H1 (cell line): ENCODE measurements at regions not wholly inside any gene's neighbourhood (a gene's known extent, or its start where the extent isn't known, plus 50 kb on each side); places are given as distances from the start of the nearest gene placed in this dataset.

Experiments
- CTCF ChIA-PET: fragments of 300-600 bp; sonication (Branson Sonifier 250); formaldehyde crosslinking; loops from one replicate; lab custom pipeline; 2021; ENCODE audit not compliant: partially characterized antibody; lab: Charles Lee
- POLR2A ChIA-PET: fragments of 300-600 bp; sonication (Branson Sonifier 250); formaldehyde crosslinking; loops from one replicate; lab custom pipeline; 2021; ENCODE audit warnings: inconsistent platforms; ENCODE audit not compliant: partially characterized antibody; lab: Charles Lee
- DNase-seq, 2 experiments: peaks; one replicate each; pipeline versions ENCODE4 v3.0.0 to v3.0.0-alpha.2; 2010 to 2022; ENCODE audit warnings: low spot score in 2 of 2, low read depth in 1 of 2, mixed read lengths in 1 of 2
- FAIRE-seq: peaks from 2 replicates; lab custom pipeline; 2011; peaks lifted over from hg19 to GRCh38; lab: Jason Lieb, UNC
- H2AFZ ChIP-seq: 2 replicates; pipeline ENCODE4 v1.8.1; 2012; ENCODE audit warnings: low read length, inconsistent platforms
- H2AK5ac ChIP-seq: 2 replicates; pipeline ENCODE4 v1.6.1; 2013; ENCODE audit warnings: low read depth, low read length
- H2BK120ac ChIP-seq: replicated peaks from 2 replicates; pipeline ENCODE3; 2013; ENCODE audit warnings: low read depth, low read length, inconsistent platforms
- H2BK12ac ChIP-seq: 2 replicates; pipeline ENCODE4 v1.6.1; 2013; ENCODE audit warnings: low read depth, low read length
- H2BK15ac ChIP-seq: 2 replicates; pipeline ENCODE4 v1.6.1; 2013; ENCODE audit warnings: low read length
- H2BK20ac ChIP-seq: 2 replicates; pipeline ENCODE4 v1.6.1; 2013; ENCODE audit warnings: low read length
- H2BK5ac ChIP-seq: 2 replicates; pipeline ENCODE4 v1.6.1; 2013; ENCODE audit warnings: low read depth, low read length
- H3K14ac ChIP-seq: 2 replicates; pipeline ENCODE4 v1.6.1; 2013; ENCODE audit warnings: inconsistent platforms; ENCODE audit not compliant: insufficient read length
- H3K18ac ChIP-seq: 2 replicates; pipeline ENCODE4 v1.6.1; 2013; ENCODE audit warnings: low read length; ENCODE audit errors: extremely low read depth
- H3K23ac ChIP-seq: 2 replicates; pipeline ENCODE4 v1.6.1; 2013; ENCODE audit warnings: inconsistent platforms; ENCODE audit not compliant: insufficient read length
- H3K23me2 ChIP-seq: 2 replicates; pipeline ENCODE4 v1.6.1; 2013; ENCODE audit warnings: low read depth, low read length
- H3K27ac ChIP-seq: 2 replicates; pipeline ENCODE4 v1.6.1; 2011; ENCODE audit warnings: low read depth, low read length, inconsistent platforms
- H3K27me3 ChIP-seq, 4 experiments: replicated peaks in 1 of 4; 1 replicate in 1 of 4; 2 replicates in 3 of 4; pipeline versions ENCODE4 v1.6.1 to v1.8.1; 2011 to 2013; ENCODE audit warnings: low read length in 3 of 4, mild to moderate bottlenecking in 3 of 4, inconsistent platforms in 2 of 4, mixed read lengths in 2 of 4, moderate library complexity in 1 of 4; ENCODE audit not compliant: control insufficient read depth in 3 of 4, insufficient read depth in 3 of 4; ENCODE audit errors: extremely low read depth in 1 of 4
- H3K36me3 ChIP-seq, 4 experiments: 2 replicates each; pipeline versions ENCODE4 v1.6.1 to v1.8.1; 2011 to 2013; ENCODE audit warnings: mild to moderate bottlenecking in 4 of 4, low read length in 3 of 4, moderate library complexity in 2 of 4, control low read depth in 1 of 4, inconsistent platforms in 1 of 4; ENCODE audit not compliant: insufficient read depth in 4 of 4, control insufficient read depth in 2 of 4
- H3K4ac ChIP-seq: replicated peaks from 2 replicates; pipeline ENCODE3; 2013; ENCODE audit warnings: low read length, low read depth, mixed read lengths, inconsistent platforms; ENCODE audit not compliant: insufficient read length
- H3K4me1 ChIP-seq, 4 experiments: replicated peaks in 1 of 4; 1 replicate in 1 of 4; 2 replicates in 3 of 4; pipeline versions ENCODE4 v1.6.1 to v1.8.1; 2011 to 2013; ENCODE audit warnings: low read length in 3 of 4, inconsistent platforms in 2 of 4, mixed read lengths in 1 of 4; ENCODE audit not compliant: insufficient read depth in 4 of 4, control insufficient read depth in 3 of 4
- H3K4me2 ChIP-seq, 2 experiments: 2 replicates each; pipeline versions ENCODE4 v1.6.1 to v1.8.1; 2011 to 2013; ENCODE audit warnings: low read depth in 2 of 2, low read length in 2 of 2, control low read depth in 1 of 2, inconsistent platforms in 1 of 2, mild to moderate bottlenecking in 1 of 2; ENCODE audit not compliant: insufficient read depth in 1 of 2
- H3K4me3 ChIP-seq, 4 experiments: fragments of 200-600, 300-600 bp in 1 of 4; sonication (generic), shearing (Covaris generic), sonication (Bioruptor Twin) in 1 of 4; 2 replicates each; pipeline versions ENCODE4 v1.5.1 to v1.8.1; 2011 to 2016; ENCODE audit warnings: low read length in 4 of 4, low read depth in 3 of 4, control low read depth in 2 of 4, inconsistent platforms in 2 of 4, mild to moderate bottlenecking in 2 of 4, mixed read lengths in 1 of 4, moderate library complexity in 1 of 4; ENCODE audit not compliant: insufficient read depth in 2 of 4; ENCODE audit errors: extremely low read depth in 1 of 4
- H3K56ac ChIP-seq: replicated peaks from 2 replicates; pipeline ENCODE3; 2013; ENCODE audit warnings: low read depth, mild to moderate bottlenecking, mixed read lengths, low read length, inconsistent platforms; ENCODE audit not compliant: insufficient read length
- H3K79me1 ChIP-seq: 2 replicates; pipeline ENCODE4 v1.6.1; 2013; ENCODE audit warnings: low read depth, low read length, control low read depth
- H3K79me2 ChIP-seq, 2 experiments: 2 replicates each; pipeline versions ENCODE4 v1.6.1 to v1.8.1; 2012 to 2013; ENCODE audit warnings: low read length in 2 of 2, mild to moderate bottlenecking in 2 of 2, inconsistent platforms in 1 of 2; ENCODE audit not compliant: insufficient read depth in 2 of 2, control insufficient read depth in 1 of 2
- H3K9ac ChIP-seq, 4 experiments: replicated peaks in 1 of 4; 1 replicate in 1 of 4; 2 replicates in 3 of 4; pipeline versions ENCODE4 v1.6.1 to v1.8.1; 2011 to 2013; ENCODE audit warnings: low read depth in 3 of 4, low read length in 3 of 4, control low read depth in 2 of 4, mild to moderate bottlenecking in 2 of 4, moderate library complexity in 2 of 4, inconsistent platforms in 1 of 4; ENCODE audit errors: extremely low read depth in 1 of 4
- H3K9me3 ChIP-seq, 2 experiments: 2 replicates each; pipeline versions ENCODE4 v1.6.1 to v1.8.1; 2012 to 2013; ENCODE audit warnings: mild to moderate bottlenecking in 2 of 2, moderate library complexity in 2 of 2, control low read depth in 1 of 2, inconsistent platforms in 1 of 2, low read depth in 1 of 2, low read length in 1 of 2, mixed read lengths in 1 of 2; ENCODE audit not compliant: insufficient read depth in 2 of 2
- H4K20me1 ChIP-seq, 2 experiments: replicated peaks in 1 of 2; 2 replicates each; pipeline versions ENCODE3 to v1.8.1; 2011 to 2013; ENCODE audit warnings: inconsistent platforms in 2 of 2, low read length in 2 of 2, mild to moderate bottlenecking in 1 of 2; ENCODE audit not compliant: insufficient read depth in 2 of 2, control insufficient read depth in 1 of 2
- H4K5ac ChIP-seq: 2 replicates; pipeline ENCODE4 v1.6.1; 2013; ENCODE audit warnings: low read length, low read depth, mixed read lengths, inconsistent platforms; ENCODE audit not compliant: insufficient read length
- H4K8ac ChIP-seq: 2 replicates; pipeline ENCODE4 v1.8.0; 2013; ENCODE audit warnings: mild to moderate bottlenecking, moderate library complexity, low read length, inconsistent platforms; ENCODE audit not compliant: insufficient read depth; ENCODE audit errors: extremely low read depth
- H4K91ac ChIP-seq: replicated peaks from 2 replicates; pipeline ENCODE3; 2013; ENCODE audit warnings: low read length, mixed read lengths, inconsistent platforms; ENCODE audit not compliant: insufficient read length
- ATF2 ChIP-seq: IDR thresholded peaks from 2 replicates; pipeline ENCODE4 v1.6.1; 2012; ENCODE audit warnings: low read length, inconsistent platforms
- EZH2 ChIP-seq: fragments of 200-600 bp; sonication (generic); IDR thresholded peaks from 2 replicates; pipeline ENCODE4 v1.7.1; 2012; ENCODE audit warnings: low read depth, mild to moderate bottlenecking, moderate library complexity, low read length, inconsistent platforms; ENCODE audit not compliant: severe bottlenecking
- KDM4A ChIP-seq: IDR thresholded peaks from one replicate; pipeline ENCODE4 v1.7.1; 2012; ENCODE audit warnings: low read depth, mild to moderate bottlenecking, moderate library complexity, low read length, inconsistent platforms; ENCODE audit not compliant: severe bottlenecking
- KDM5A ChIP-seq: fragments of 200-600 bp; IDR thresholded peaks from 2 replicates; pipeline ENCODE4 v1.7.1; 2012; ENCODE audit warnings: mild to moderate bottlenecking, low read length, inconsistent platforms, mixed read lengths
- NANOG ChIP-seq: IDR thresholded peaks from 2 replicates; pipeline ENCODE4 v1.6.1; 2011; ENCODE audit warnings: low read length, low read depth, mild to moderate bottlenecking, inconsistent platforms; ENCODE audit not compliant: insufficient read depth, poor library complexity, severe bottlenecking
- POLR2A ChIP-seq, 2 experiments: IDR thresholded peaks; 1 replicate in 1 of 2; 2 replicates in 1 of 2; pipeline ENCODE4 v1.6.1; 2011; ENCODE audit warnings: low read depth in 2 of 2, low read length in 2 of 2, mild to moderate bottlenecking in 2 of 2; ENCODE audit errors: control extremely low read depth in 1 of 2
- RNF2 ChIP-seq: fragments of 200-900, 300-1000 bp; sonication (generic); IDR thresholded peaks from 2 replicates; pipeline ENCODE4 v1.7.1; 2016; ENCODE audit warnings: borderline replicate concordance, low read depth, mild to moderate bottlenecking, antibody characterized with exemption, low read length; ENCODE audit not compliant: poor library complexity, severe bottlenecking; ENCODE audit errors: missing control alignments
- SIRT6 ChIP-seq: IDR thresholded peaks from one replicate; pipeline ENCODE4 v1.7.1; 2012; ENCODE audit warnings: low read length, inconsistent platforms
- SP2 ChIP-seq: IDR thresholded peaks from 2 replicates; pipeline ENCODE4 v1.6.1; 2012; ENCODE audit warnings: mild to moderate bottlenecking, low read length, inconsistent platforms
- TCF12 ChIP-seq: IDR thresholded peaks from 2 replicates; pipeline ENCODE4 v1.6.1; 2011; ENCODE audit warnings: low read depth, mild to moderate bottlenecking, low read length
- WGBS, 2 experiments: shearing (Covaris generic) in 1 of 2; methylation state at CpG; one replicate each; pipeline versions ENCODE4 v1.1.6 to v1.1.7; 2013 to 2015; ENCODE audit warnings: low lambda C conversion rate in 2 of 2, mixed read lengths in 2 of 2, inconsistent platforms in 1 of 2, low coverage in 1 of 2, missing lambda C conversion rate in 1 of 2; ENCODE audit not compliant: insufficient replicate concordance in 2 of 2, insufficient coverage in 1 of 2, insufficient read length in 1 of 2; ENCODE audit errors: extremely low coverage in 1 of 2, missing lambda C conversion rate in 1 of 2; 5-methylcytosine and 5-hydroxymethylcytosine counted together

GRCh38 chr1:30550365-30551220 lies 172.8 kb downstream of the MATN1 start:
- Histone ChIP-seq H3K4me2 (no peak overlapping the region), H3K4me1 (no peaks in the 10 kb centered on the region; a peak in 1 of 7 replicates), H2BK120ac (no peak overlapping the region), H4K5ac (no peak overlapping the region), H2BK12ac (no peak overlapping the region), H2BK15ac (no peak overlapping the region), H2AFZ (no peak overlapping the region), H4K91ac (no peak overlapping the region), H3K79me1 (no peaks in the 10 kb centered on the region), H4K20me1 (no peaks in the 10 kb centered on the region), H3K23ac (no peak overlapping the region), H3K23me2 (no peaks in the 10 kb centered on the region), H2AK5ac (no peak overlapping the region), H3K18ac (no peak overlapping the region), H3K9ac (no peak overlapping the region), H3K56ac (no peak overlapping the region), H3K4me3 (no peak overlapping the region), H3K4ac (no peak overlapping the region), H2BK5ac (no peak overlapping the region), H4K8ac (no peak overlapping the region; the same call in 1 of the 2 replicates), H3K27ac (no peak overlapping the region), H3K9me3 (no peaks in the 10 kb centered on the region), H2BK20ac (no peak overlapping the region), H3K36me3 (no peaks in the 10 kb centered on the region), H3K27me3 (no peaks in the 10 kb centered on the region), H3K79me2 (no peaks in the 10 kb centered on the region), H3K14ac (no peak overlapping the region)
- 87% methylated on average over 11 of the region's 11 CpGs; no CpG with 5 or more reads in 1 of the 2 experiments for WGBS, 2 experiments
- no peak for DNase-seq
- FAIRE-seq: no peak
- ChIA-PET POLR2A (no interaction called here), CTCF (interaction anchor here (0.6 to 2.0 kb wide), 7 partner anchors 8 to 998 kb away, joined by 3 to 7 read pairs (median 3); no protein-coding TSS in a partner anchor)
- TF ChIP-seq SIRT6 (no peak), RNF2 (no peak), KDM4A (no peak), ATF2 (no peak), TCF12 (no peak), NANOG (no peak), KDM5A (no peak), POLR2A (IDR thresholded peaks at IDR 0.05; ENCODE audit: control extremely low read depth in 1 of 2, low read depth in 2 of 2, low read length in 2 of 2) (no peak), EZH2 (no peak), SP2 (no peak)
